Upper lobe of left lung (tissue), 4 donors: ENCODE measurements at regions not wholly inside any gene's neighbourhood (a gene's known extent, or its start where the extent isn't known, plus 50 kb on each side); places are given as distances from the start of the nearest gene placed in this dataset.

ENCODE experiments used
- CTCF ChIP-seq, 6 experiments: fragments of 450-650 bp in 4 of 6; fragments of 200-600 bp in 2 of 6; sonication (generic) in 2 of 6; IDR thresholded peaks; one replicate each; pipeline ENCODE4 v1.5.1; 2016 to 2019; ENCODE audit warnings: antibody characterized with exemption in 6 of 6
- EP300 ChIP-seq, 4 donors: sonication (generic); formaldehyde crosslinking; IDR thresholded peaks; one replicate each; pipeline ENCODE4 v1.5.1; 2017; ENCODE audit warnings: antibody characterized with exemption in 4 of 4, control low read depth in 2 of 4
- POLR2A ChIP-seq, 4 donors: fragments of 450-650 bp; IDR thresholded peaks; one replicate each; pipeline ENCODE4 v1.5.1; 2016 to 2017; ENCODE audit warnings: antibody characterized with exemption in 4 of 4, mild to moderate bottlenecking in 2 of 4
- POLR2AphosphoS5 ChIP-seq, 2 donors: sonication (generic); formaldehyde crosslinking; IDR thresholded peaks; one replicate each; pipeline ENCODE4 v1.5.1; 2017; ENCODE audit warnings: antibody characterized with exemption in 2 of 2

DNA sequence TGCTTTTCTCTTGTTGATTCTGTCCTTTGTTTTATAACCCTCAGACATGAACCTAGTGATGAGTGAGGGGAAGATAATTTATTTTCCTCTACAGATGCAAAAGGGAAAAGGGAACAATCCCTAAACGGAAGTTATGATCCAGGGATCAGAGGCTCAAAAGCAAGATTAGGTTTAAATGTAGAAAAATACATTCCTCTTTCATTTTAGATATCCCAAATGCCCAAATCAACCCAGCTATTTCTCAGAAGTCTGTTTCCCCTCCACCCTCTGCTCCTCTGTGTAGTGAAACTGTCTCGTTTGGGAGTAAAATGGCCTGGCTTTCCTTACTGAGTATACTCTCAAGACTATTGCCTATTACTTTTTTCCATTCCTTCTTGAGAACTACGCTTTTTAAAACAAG, 97.1 kb downstream of the PRL start:
- no peak for TF ChIP-seq CTCF (IDR thresholded peaks at IDR 0.05)
- no peak for TF ChIP-seq POLR2AphosphoS5 (IDR thresholded peaks at IDR 0.05)
- TF ChIP-seq POLR2A (IDR thresholded peaks at IDR 0.05): no peak
- no peak for TF ChIP-seq EP300 (IDR thresholded peaks at IDR 0.05)
